ENCODE measurements at regions not wholly inside any gene's neighbourhood (a gene's known extent, or its start where the extent isn't known, plus 50 kb on each side); places are given as distances from the start of the nearest gene placed in this dataset.

DNA sequence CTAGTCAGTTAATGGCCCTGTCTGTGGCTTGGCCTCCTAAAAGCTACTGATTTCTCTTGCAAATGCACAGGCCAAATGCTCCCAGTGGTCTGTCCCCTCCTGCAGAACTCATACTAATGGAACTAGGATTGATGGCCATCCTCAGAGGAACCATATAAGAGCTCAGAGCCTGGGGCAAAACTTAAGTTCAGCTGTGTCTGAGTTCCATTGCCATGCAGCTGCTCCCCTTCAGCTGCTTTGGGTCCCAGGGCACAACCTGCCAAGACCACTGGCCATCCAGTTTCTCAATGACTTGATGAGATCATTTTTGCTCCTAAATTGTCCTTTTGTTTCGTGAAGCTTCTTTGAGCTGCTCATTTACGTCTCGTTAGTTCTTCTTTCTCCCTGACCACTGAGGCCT, 529.5 kb upstream of the TBL1XR1 start:
- in situ Hi-C loops (cut with HindIII; ENCODE audit: low pct_unique_long_range_greater_than_20kb, low sequenced_read_pairs): no loop called here
- DNase-seq (ENCODE audit: low read depth): no peak

DNA sequence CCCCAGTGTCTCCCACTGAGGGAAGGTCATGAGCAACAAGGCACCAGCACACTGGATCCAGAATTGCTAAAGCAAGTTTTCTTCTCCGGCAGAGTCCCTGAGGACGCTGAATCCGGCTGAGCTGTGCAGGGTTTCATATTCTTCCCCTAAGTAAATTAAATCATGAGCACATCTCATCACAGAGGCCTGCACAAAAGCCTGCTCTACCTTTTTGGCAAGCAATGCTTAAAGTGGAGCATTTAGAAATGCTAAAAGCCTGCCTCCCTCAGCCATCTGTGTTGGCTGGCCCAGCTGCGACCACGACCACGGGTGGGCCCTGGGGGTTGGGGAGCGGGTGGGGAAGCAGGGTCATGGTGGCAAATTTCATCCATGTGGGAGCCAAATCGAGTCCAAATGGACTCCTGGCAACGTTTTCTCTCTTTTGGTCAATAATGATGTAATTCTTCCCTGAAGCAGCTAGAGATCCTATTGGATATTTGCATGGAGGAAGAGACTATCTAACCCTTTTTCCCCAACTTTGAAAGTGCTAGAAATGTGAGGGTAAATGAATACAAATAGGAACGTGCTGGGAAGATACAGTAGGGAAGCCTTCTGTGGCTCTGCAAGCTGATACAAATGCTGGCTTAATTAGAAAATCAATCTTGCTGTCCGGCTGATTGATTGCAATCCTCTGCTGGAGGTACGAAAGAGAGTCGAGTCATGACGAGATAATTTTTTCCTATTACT, 532.8 kb upstream of the TBL1XR1 start:
- in situ Hi-C loops (cut with HindIII; ENCODE audit: low pct_unique_long_range_greater_than_20kb, low sequenced_read_pairs): no loop called here
- DNase-seq (ENCODE audit: low read depth): no peak

DNA sequence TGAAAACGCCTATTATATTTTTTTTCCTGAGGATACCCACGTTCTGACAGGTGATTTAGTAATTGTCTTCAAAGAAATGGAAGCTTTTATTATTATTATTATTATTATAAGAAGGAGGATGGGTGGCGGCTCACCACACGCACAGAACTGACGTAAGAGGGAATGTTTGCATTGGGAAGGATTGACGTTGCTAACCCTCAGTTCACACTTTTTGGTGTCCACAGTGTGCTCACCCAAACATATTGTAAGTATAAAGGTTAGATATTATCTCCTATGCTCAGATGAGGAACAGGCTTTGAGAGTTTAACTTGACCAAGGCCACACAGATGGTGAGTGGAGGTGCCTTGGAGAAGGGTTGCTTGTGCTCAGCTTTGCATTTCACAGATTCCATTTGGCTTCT, 533.5 kb upstream of the TBL1XR1 start:
- in situ Hi-C loops (cut with HindIII; ENCODE audit: low pct_unique_long_range_greater_than_20kb, low sequenced_read_pairs): no loop called here
- no peak for DNase-seq (ENCODE audit: low read depth)

DNA sequence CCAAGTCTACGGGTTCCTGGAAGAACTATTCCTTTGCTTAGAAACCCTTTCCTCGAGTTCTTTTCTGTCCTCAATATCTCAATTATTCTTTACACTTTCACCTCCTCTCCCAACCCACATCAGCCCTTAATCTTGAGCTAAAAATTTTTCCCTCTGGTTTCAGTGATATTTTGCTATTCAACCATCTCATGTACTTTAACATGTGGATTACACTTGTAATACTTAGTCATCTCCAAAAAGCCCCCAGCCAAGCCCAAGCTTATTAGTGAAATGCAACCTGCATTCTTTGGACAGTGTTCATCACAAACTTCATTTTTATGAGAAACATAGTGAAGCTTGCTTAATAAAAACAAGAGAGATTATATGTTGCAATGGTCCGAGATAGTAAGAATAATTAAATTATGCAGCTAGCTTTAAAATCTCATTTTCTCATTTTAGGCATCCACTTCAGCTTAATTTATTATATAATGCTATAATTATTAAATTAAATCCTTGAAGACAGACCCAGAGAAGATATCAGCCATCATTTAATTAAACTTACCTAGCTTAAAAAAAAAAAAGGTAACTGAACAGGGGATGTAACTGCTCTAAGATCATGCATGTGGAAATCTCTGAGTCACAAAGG, 534.5 kb upstream of the TBL1XR1 start:
- in situ Hi-C loops (cut with HindIII; ENCODE audit: low pct_unique_long_range_greater_than_20kb, low sequenced_read_pairs): no loop called here
- DNase-seq (ENCODE audit: low read depth): no peak

DNA sequence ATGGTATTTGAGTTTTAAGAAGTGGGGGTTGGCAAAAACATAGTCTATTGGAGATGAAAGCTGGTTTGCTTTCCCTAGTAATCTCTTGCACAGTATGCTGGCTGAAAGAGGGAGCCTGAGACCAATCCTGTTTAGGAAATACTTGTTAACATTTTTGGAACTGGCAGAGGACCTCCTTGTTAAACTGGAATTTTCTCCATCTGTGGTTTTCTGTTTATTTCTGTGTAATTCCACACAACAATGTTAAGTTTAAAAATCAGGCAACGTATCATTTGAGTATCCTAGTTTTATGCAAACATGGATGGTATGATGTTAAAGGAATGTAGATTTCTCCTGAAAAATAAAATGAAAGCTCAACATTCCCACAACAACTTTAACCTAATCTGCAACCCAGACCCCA, 536.0 kb upstream of the TBL1XR1 start:
- in situ Hi-C loops (cut with HindIII; ENCODE audit: low pct_unique_long_range_greater_than_20kb, low sequenced_read_pairs): no loop called here
- DNase-seq (ENCODE audit: low read depth): no peak

DNA sequence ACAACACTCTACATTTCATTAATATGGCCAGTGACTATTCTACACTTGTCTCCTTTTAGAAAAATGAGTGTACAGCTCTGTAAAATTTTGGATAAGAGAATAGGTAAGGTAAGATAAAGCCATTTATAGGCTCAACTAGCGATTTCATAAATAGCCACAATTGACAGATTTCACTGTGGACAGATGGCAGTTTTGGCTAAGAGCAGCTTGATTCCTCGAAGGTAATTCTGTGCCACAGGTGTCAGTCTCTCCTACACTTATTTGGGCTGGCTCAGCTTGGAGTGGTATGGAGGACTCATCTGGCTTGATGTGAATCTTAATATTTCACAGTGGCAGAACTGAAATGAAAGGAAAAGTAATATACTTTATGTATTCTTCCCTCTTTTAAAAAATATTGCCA, 536.7 kb upstream of the TBL1XR1 start:
- in situ Hi-C loops (cut with HindIII; ENCODE audit: low pct_unique_long_range_greater_than_20kb, low sequenced_read_pairs): no loop called here
- no peak for DNase-seq (ENCODE audit: low read depth)

DNA sequence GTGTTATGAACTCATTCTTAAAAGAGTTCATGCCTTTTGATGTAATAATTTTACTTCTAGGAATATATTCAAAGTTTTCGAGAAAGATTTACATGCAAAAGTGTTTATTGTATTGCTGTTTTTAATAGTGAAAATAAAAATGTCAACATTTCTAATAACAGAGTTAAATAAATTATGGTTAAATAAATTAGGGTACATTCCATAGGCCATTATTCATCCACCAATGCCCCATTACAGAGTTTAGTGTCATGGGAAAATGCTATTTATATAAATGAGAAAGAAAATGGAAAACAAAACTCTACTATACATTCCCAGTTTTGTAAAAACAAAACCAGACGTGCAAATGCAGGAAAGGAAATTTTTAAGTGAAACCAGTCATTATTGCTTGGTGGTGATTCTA, 538.1 kb upstream of the TBL1XR1 start:
- DNase-seq (ENCODE audit: low read depth): no peak
- in situ Hi-C loops (cut with HindIII; ENCODE audit: low pct_unique_long_range_greater_than_20kb, low sequenced_read_pairs): no loop called here

DNA sequence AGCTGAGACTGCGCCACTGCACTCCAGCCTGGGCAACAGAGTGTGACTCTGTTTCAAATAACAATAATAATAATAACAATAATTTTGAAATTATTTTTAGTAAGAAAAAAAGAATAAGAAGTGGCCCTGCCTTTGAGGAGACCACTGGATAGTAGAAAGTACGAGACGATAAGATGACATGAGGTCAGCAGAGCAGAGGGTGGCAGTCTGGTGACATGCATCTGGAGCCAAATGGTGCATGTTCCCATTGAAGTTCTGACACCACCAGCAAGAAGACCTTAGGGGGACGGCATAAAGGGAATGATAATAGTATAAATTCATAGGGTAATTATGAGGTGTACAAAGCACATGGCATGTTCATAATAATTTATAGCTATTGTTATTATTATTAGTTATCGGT, 542.2 kb upstream of the TBL1XR1 start:
- in situ Hi-C loops (cut with HindIII; ENCODE audit: low pct_unique_long_range_greater_than_20kb, low sequenced_read_pairs): no loop called here
- no peak for DNase-seq (ENCODE audit: low read depth)

DNA sequence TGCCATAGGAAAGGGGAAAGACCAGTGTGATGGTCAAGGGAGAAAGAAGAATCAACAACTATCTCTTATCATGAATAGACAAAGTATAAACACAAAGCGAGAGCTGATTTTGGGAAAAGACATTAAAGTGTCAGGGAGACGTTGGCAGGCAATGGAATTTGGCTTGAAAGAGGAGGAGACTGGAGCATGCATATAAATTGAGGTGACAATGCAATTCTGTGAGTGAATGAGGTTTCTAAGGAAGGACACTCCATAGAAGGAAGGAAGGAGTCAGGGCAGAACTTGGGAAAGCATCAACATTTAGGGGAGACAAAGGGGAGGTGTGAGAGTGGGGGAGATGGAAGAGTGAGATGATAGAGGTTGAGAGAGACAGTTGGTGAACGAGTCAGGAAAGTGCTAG, 543.0 kb upstream of the TBL1XR1 start:
- in situ Hi-C loops (cut with HindIII; ENCODE audit: low pct_unique_long_range_greater_than_20kb, low sequenced_read_pairs): no loop called here
- DNase-seq (ENCODE audit: low read depth): no peak

DNA sequence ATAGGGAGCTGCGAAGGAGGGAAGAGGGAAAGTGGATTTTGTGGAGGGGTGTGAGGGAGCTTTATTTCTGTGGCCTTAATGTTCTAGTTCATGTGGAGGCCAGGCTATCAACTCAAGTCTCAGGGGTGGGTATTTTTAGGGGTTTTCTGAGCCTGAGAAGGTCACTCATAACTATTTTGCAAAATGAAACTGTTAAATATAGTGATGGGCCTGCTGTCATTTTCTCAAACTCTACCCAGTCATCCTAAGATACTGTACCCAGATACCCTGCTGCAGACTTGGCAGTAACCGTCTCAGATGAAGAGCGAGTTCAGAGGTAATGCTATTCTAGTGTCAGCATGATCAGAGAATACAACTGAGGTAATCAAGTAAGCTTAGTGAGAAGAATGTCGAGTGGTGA, 545.0 kb upstream of the TBL1XR1 start:
- no peak for DNase-seq (ENCODE audit: low read depth)
- in situ Hi-C loops (cut with HindIII; ENCODE audit: low pct_unique_long_range_greater_than_20kb, low sequenced_read_pairs): no loop called here

DNA sequence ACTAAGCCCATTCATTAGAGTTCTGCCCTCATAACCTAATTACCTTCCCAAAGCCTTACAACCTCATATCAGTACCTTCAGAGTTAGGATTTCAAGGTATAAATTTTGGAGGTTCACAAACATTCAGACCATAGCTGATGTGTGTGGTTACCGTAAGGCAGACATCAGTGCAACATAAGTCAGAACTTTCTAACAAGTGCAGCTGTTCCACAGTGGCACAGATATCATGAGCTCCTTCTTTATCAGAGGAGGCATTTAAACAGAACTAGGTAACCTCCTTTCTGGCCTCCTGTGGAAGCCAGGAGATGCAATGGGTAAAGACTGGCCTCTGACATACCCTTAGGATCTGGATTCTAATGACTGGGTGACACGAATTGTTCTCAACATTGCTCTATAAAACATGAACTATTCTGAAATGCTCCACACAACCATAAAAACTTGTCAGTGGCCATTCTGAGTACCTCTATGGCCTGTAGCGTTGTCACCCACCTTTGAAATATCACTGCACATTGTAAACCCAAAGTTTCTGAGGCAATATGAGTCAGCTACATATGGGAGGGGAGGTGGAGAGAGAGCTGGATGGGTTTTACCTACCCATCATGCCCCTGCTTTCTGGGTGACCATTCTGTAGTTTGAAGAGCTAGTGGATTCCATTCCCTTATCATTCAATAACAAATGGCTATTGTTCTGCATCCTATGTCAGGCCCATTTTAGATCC, 546.0 kb upstream of the TBL1XR1 start:
- in situ Hi-C loops (cut with HindIII; ENCODE audit: low pct_unique_long_range_greater_than_20kb, low sequenced_read_pairs): no loop called here
- DNase-seq (ENCODE audit: low read depth): no peak

DNA sequence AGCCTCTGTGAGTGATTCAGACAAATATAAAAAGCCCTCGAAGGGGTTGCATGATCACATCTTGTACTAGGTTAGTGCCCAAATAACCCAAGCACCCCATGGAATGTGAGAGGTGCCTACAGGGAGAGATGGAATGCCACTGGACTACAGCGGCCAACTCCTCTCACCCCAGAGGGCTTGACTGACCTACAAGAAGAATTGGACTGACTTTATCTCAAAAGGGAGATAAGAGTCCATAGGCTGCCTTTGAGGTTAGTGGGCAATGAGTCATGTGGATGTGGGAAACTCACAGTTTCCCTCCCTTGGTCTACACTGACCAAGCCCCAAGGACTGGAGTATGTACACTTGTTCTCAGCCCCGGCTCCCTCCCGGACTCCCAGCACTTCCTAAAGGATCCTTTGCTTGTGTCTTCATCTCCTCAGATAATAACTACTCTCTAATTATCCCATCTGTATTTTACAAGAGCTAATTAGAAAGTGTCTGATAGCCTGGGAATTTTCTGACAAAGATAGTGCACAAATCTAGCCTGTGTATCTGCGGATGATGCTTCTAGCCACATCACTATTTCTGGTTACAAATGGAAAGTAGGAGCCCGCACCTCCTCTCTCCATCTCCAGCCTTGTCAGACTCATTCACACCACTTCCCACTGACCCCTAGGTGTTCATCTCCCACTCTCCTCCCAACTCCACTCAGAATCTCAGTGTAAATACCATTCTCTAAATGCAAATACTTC, 547.8 kb upstream of the TBL1XR1 start:
- in situ Hi-C loops (cut with HindIII; ENCODE audit: low pct_unique_long_range_greater_than_20kb, low sequenced_read_pairs): no loop called here

DNA sequence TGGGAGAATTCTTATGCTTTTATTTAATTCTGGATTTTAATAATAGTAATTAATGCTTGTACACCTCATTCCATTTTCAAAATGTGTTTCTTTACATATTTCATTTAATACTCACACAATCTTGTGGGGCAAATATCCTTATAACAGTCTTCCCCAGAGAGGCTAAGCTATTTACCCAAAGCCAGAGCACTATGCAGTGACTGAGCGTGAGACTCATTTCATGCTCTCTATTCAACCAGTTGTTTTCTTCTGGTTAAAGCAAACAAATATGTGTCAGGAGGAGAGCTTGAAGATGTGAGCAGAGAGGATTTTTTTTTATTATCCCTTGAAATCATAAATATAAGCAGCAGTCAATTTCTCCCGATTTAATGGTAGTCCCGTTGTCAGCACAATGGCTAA, 548.3 kb upstream of the TBL1XR1 start:
- in situ Hi-C loops (cut with HindIII; ENCODE audit: low pct_unique_long_range_greater_than_20kb, low sequenced_read_pairs): no loop called here
- DNase-seq (ENCODE audit: low read depth): no peak

More for the DNA sequence above, 547.8 kb upstream of the TBL1XR1 start:
- DNase-seq (ENCODE audit: low read depth): no peak

DNA sequence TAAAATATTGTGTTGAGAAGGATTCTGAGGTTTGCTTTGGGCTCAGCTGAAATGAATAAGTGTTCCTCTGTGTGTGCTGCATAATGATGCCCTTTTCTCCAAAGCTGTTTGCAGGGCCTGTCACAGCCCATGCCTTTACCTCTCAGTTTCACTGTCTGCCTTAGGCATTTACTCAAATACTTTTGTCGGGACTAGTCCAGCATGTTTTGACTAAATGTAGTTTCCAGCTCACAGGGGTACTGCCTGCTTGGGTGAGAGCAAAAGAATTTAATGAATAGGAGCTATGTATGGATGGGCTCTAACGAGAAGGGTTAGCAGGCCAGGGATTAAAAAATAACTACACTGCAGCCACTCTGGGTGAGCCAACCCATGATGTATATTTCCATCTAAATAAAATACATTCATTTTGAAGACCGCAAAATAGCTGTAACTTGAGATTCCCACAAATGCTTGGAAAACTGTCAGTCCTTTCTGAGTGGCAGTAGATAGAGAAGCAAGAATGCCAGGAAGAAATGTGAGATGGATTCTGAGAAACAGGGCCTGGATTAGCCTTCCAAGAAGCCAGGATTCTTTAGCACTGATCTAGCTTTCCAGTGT, 549.2 kb upstream of the TBL1XR1 start:
- in situ Hi-C loops (cut with HindIII; ENCODE audit: low pct_unique_long_range_greater_than_20kb, low sequenced_read_pairs): no loop called here
- DNase-seq (ENCODE audit: low read depth): no peak

DNA sequence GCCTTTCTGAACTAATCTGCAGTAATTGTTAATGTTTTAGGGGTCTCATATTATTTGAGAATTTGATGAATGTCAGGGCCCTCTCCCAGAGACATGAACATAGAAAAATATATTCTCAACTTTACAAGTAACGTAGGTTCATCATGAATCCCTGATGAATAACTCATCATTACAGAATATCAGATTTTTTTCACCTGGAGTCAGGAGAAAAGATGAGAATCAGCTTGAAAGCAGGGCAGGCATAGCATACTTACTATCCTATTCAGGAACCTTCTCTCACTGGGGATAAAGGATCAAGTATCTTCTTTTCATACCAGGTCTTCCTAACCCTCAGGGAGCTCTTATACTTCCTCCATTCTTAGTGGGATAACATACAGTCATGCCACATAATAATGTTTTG, 552.6 kb upstream of the TBL1XR1 start:
- in situ Hi-C loops (cut with HindIII; ENCODE audit: low pct_unique_long_range_greater_than_20kb, low sequenced_read_pairs): no loop called here
- DNase-seq (ENCODE audit: low read depth): no peak

DNA sequence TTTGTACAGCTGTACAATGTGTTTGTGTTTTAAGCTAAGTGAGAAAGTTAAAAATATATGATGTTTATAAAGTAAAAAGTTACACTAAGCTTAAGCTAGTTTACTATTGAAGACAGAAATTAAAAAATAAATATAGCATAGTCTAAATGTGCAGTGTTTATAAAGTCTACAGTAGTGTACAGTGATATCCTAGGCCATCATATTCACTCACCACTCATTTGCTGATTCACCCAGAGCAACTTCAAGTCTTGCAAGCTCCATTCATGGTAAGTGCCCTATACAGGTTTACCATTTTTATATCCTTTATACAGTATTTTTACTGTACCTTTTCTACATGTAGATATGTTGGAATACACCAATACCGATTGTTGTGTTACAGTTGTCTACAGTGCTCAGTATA, 553.2 kb upstream of the TBL1XR1 start:
- in situ Hi-C loops (cut with HindIII; ENCODE audit: low pct_unique_long_range_greater_than_20kb, low sequenced_read_pairs): no loop called here
- DNase-seq (ENCODE audit: low read depth): no peak

DNA sequence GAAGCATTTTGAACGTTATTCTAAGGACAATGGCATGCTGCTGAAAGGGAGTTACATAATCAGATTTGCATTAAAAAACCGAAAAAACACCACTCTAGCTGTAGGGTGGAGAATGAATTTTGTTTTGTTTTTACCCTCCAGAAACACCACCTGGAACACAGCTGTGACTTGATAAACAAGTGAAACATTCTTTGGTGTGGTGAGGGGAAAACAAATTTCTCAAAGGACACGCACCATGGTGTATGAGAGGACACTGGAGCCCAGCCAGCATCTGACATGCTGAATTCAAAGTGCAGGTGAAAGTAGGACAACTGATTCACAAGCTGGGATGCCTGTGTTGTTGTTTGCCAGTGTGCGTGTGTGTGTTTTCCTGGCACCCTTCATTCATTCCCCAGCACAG, 554.5 kb upstream of the TBL1XR1 start:
- DNase-seq (ENCODE audit: low read depth): no peak
- in situ Hi-C loops (cut with HindIII; ENCODE audit: low pct_unique_long_range_greater_than_20kb, low sequenced_read_pairs): no loop called here

DNA sequence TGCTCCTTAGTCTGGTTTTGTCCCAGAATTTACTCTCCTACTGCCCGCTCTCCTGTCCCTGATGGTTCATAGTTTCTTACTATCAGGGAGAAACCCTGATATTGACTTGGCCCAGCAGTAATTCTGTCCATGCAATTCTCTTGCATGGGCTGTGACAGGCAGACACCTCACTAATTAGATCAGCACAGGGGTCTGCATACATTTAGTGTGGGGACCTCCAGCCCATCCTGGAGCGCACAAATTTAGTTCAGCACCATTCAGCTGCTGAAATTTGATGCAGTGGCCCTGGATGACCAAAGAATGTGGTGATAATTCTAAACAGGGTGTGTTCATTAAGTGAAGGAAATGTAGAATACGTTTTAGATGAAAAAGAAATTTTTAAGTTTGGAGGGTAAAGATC, 555.5 kb upstream of the TBL1XR1 start:
- in situ Hi-C loops (cut with HindIII; ENCODE audit: low pct_unique_long_range_greater_than_20kb, low sequenced_read_pairs): no loop called here
- no peak for DNase-seq (ENCODE audit: low read depth)

Measured in Caki2 (cell line).